ENCODE measurements at regions not wholly inside any gene's neighbourhood (a gene's known extent, or its start where the extent isn't known, plus 50 kb on each side); places are given as distances from the start of the nearest gene placed in this dataset.

- H3K4me3 ChIP-seq (ENCODE audit: low read depth, low read length) = no peak overlapping the region
- TF ChIP-seq CTCF (conservative IDR thresholded peaks at IDR 0.05; ENCODE audit: low read depth, low read length) = no peak
- DNase-seq (ENCODE audit: low read depth) = no peak
These were observed 50.8 kb upstream of the LAMA1 start for GRCh38 chr18:7168408-7168807.
